Mesothelial cell of epicardium (in vitro differentiated cells): ENCODE measurements at regions not wholly inside any gene's neighbourhood (a gene's known extent, or its start where the extent isn't known, plus 50 kb on each side); places are given as distances from the start of the nearest gene placed in this dataset.

ENCODE experiments used
- DNase-seq, 2 experiments: peaks; one replicate each; pipeline ENCODE4 v3.0.0; 2021; ENCODE audit warnings: low spot score in 2 of 2; ENCODE audit not compliant: unreplicated experiment in 2 of 2
- H3K27ac Mint-ChIP-seq: 2 replicates; pipeline ENCODE4 v1.8.0; 2021; ENCODE audit warnings: mixed read lengths
- H3K27me3 Mint-ChIP-seq: 2 replicates; pipeline ENCODE4 v1.8.0; 2021; ENCODE audit warnings: low read depth, mixed read lengths
- H3K36me3 Mint-ChIP-seq: 2 replicates; pipeline ENCODE4 v1.8.0; 2021; ENCODE audit warnings: mixed read lengths
- H3K4me1 Mint-ChIP-seq: 2 replicates; pipeline ENCODE4 v1.8.0; 2021; ENCODE audit warnings: mixed read lengths
- H3K4me3 Mint-ChIP-seq: 2 replicates; pipeline ENCODE4 v1.8.0; 2021; ENCODE audit warnings: mild to moderate bottlenecking, moderate library complexity, mixed read lengths
- H3K9me3 Mint-ChIP-seq: 2 replicates; pipeline ENCODE4 v1.8.0; 2021; ENCODE audit warnings: mixed read lengths
- TF ChIP-seq, protein P1 (sequence below): fragments of 200-600 bp; sonication (generic); IDR thresholded peaks from one replicate; pipeline ENCODE4 v1.5.0; 2021; ENCODE audit warnings: antibody characterized with exemption; ENCODE audit not compliant: unreplicated experiment

DNA sequence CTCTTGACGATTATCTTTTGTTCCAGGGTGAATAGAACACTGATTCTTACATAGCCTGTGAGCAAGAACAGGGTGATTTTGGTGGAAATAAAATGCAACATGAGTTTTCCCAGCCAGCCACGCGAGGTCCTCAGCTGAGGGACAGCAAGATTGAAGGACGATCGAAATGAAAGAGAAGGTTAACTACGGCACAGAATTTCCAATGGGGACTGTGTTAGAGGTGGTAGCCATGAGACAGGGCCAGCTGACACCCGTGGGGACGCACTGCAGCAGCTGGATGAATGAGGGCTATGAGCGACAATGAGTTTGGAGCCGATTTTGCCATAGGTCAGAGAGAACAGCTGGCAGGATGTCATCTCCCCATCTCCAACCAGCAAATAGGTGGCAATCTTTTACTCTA lies 243.4 kb upstream of the PELI2 start:
- no peak for DNase-seq
- Mint-ChIP-seq H3K4me1 (no peaks in the 10 kb centered on the region), H3K9me3 (no peaks in the 10 kb centered on the region), H3K27me3 (peaks cover 31% of the 10 kb centered on the region), H3K27ac (no peak overlapping the region), H3K36me3 (no peaks in the 10 kb centered on the region), H3K4me3 (no peak overlapping the region)
- TF ChIP-seq, protein P1, sequence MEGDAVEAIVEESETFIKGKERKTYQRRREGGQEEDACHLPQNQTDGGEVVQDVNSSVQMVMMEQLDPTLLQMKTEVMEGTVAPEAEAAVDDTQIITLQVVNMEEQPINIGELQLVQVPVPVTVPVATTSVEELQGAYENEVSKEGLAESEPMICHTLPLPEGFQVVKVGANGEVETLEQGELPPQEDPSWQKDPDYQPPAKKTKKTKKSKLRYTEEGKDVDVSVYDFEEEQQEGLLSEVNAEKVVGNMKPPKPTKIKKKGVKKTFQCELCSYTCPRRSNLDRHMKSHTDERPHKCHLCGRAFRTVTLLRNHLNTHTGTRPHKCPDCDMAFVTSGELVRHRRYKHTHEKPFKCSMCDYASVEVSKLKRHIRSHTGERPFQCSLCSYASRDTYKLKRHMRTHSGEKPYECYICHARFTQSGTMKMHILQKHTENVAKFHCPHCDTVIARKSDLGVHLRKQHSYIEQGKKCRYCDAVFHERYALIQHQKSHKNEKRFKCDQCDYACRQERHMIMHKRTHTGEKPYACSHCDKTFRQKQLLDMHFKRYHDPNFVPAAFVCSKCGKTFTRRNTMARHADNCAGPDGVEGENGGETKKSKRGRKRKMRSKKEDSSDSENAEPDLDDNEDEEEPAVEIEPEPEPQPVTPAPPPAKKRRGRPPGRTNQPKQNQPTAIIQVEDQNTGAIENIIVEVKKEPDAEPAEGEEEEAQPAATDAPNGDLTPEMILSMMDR: no peak

- TF ChIP-seq, protein P1: no peak
- Mint-ChIP-seq H3K36me3 (no peaks in the 10 kb centered on the region), H3K9me3 (peaks cover 8% of the 10 kb centered on the region), H3K27me3 (peaks cover 32% of the 10 kb centered on the region), H3K4me3 (no peak overlapping the region), H3K27ac (no peak overlapping the region), H3K4me1 (no peaks in the 10 kb centered on the region)
- DNase-seq: no peak
Measured at GRCh38 chr14:55877942-55878341, 240.3 kb upstream of the PELI2 start.

GRCh38 chr14:55881577-55882241 lies 236.5 kb upstream of the PELI2 start:
- TF ChIP-seq, protein P1: no peak
- Mint-ChIP-seq H3K36me3 (no peaks in the 10 kb centered on the region), H3K27ac (no peak overlapping the region), H3K9me3 (peaks cover 8% of the 10 kb centered on the region), H3K4me3 (no peak overlapping the region), H3K4me1 (peaks cover 8% of the 10 kb centered on the region), H3K27me3 (peaks cover 30% of the 10 kb centered on the region)
- DNase-seq: no peak

GRCh38 chr14:55884819-55885218 lies 233.4 kb upstream of the PELI2 start:
- Mint-ChIP-seq H3K4me1 (peaks cover 15% of the 10 kb centered on the region), H3K9me3 (peaks cover 8% of the 10 kb centered on the region), H3K27me3 (peaks cover 15% of the 10 kb centered on the region), H3K36me3 (no peaks in the 10 kb centered on the region), H3K27ac (no peak overlapping the region), H3K4me3 (no peak overlapping the region)
- no peak for DNase-seq
- TF ChIP-seq, protein P1: no peak

GRCh38 chr14:55889124-55889523 lies 229.1 kb upstream of the PELI2 start:
- TF ChIP-seq, protein P1: no peak
- Mint-ChIP-seq H3K4me3 (no peak overlapping the region), H3K9me3 (no peaks in the 10 kb centered on the region), H3K4me1 (peaks cover 14% of the 10 kb centered on the region), H3K36me3 (no peaks in the 10 kb centered on the region), H3K27me3 (peaks cover 38% of the 10 kb centered on the region), H3K27ac (no peak overlapping the region)
- DNase-seq: no peak

DNA sequence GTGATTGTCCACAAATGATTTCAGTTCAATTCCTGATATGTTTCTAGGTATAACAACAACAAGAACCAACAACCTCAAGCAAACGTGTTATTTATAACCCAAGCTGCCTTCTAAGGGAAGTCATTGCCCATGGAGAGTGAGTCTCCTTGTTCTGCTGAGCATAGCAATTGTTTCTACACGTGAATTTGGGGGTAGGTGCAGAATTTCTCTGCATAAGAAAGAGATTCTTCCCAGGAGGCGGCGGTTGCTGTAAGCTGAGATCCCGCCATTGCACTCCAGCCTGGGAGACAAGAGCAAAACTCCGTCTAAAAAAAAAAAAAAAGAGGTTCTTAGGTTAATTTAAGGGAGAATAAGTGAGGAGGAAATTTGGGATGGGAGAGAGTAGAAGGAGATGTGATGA lies 226.5 kb upstream of the PELI2 start:
- Mint-ChIP-seq H3K27ac (no peak overlapping the region), H3K9me3 (no peaks in the 10 kb centered on the region), H3K36me3 (no peaks in the 10 kb centered on the region), H3K4me1 (peaks cover 7% of the 10 kb centered on the region), H3K27me3 (peaks cover 31% of the 10 kb centered on the region), H3K4me3 (no peak overlapping the region)
- DNase-seq: no peak
- TF ChIP-seq, protein P1: no peak
